ENCODE measurements at regions not wholly inside any gene's neighbourhood (a gene's known extent, or its start where the extent isn't known, plus 50 kb on each side); places are given as distances from the start of the nearest gene placed in this dataset.
"Not testable (repeated sequence)": the region's sequence is repeated elsewhere in the genome, so short reads cannot be mapped to it uniquely, and the experiment has no call there.

DNA sequence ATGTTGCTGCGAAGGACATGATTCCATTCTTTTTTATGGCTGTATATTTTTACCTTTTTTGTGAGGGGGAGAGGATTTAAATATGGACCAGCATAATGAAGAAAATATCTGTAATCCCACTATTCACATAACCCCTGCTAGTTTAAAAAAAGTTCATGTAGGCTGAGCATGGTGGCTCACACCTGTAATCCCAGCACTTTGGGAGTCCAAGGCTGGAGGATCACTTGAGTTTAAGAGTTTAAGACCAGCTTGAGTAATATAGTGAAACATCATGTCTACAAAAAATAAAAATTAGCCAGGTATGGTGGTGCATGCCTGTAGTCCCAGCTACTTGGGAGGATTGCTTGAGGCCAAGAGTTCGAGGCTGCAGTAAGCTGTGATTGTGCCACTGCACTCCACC is 99.8 kb upstream of the TPTE start:
- not testable (repeated sequence) for H3K4me3 ChIP-seq, H3K27ac ChIP-seq, DNase-seq, H3K27me3 ChIP-seq, H3K36me3 ChIP-seq, H3K4me1 ChIP-seq
- peaks cover 0 to 35% (median 0%) of the 10 kb centered on the region in 4 donors for H3K9me3 ChIP-seq

DNA sequence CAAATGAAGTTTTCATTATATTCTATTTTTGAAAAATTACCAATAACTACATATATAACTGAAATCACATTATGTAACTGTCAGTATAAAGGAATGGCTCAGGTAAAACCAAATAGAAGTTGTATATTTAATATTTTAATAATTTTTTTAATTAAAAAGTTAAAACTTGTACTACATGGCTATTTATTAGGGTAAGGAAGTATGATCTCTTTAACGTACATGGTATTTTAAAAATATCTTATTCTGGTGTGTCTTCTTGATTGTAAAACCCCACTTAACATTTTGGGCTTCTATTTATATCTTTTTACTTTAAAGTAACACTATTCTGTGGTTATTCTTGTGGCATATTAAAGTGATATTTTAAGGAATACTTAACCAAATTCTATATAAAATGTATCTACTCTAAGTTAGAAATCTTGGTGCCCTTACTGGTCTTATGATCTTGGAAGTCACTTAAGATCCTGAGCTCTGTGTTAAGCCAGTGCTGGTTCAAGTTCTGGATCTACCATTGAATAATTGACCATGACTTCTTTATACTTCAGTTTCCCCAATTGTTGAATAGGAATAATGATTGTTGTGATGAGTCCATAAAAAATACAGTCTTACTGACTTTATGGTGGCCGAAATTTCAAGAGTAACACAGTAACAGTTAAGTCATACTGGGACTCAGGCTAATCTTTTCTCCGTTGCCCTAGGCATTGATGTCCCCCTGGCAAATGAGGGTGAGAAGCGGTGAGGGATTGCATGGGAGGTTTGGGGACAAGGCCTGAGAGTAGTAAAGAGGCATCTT is 97.1 kb upstream of the TPTE start:
- not testable (repeated sequence) for H3K4me1 ChIP-seq, H3K36me3 ChIP-seq, H3K27ac ChIP-seq, DNase-seq, H3K4me3 ChIP-seq, H3K27me3 ChIP-seq
- peaks cover 0 to 33% (median 0%) of the 10 kb centered on the region in 4 donors for H3K9me3 ChIP-seq

DNA sequence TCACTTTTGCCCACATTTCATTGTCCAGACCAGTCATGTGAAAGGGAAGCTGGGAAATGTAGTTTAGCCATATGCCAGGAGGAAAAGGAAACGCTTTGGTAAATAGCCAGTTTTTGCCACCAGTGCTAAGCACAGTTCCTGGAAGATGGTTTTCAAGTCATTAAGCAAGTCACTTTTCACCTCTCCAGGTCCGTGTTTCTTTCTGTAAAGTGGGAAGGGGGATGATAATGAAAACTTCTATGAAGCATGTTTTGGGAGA is 96.6 kb upstream of the TPTE start:
- DNase-seq, H3K36me3 ChIP-seq, H3K27ac ChIP-seq, H3K4me3 ChIP-seq, H3K27me3 ChIP-seq, H3K4me1 ChIP-seq: not testable (repeated sequence)
- H3K9me3 ChIP-seq: peaks cover 0 to 34% (median 0%) of the 10 kb centered on the region in 4 donors

DNA sequence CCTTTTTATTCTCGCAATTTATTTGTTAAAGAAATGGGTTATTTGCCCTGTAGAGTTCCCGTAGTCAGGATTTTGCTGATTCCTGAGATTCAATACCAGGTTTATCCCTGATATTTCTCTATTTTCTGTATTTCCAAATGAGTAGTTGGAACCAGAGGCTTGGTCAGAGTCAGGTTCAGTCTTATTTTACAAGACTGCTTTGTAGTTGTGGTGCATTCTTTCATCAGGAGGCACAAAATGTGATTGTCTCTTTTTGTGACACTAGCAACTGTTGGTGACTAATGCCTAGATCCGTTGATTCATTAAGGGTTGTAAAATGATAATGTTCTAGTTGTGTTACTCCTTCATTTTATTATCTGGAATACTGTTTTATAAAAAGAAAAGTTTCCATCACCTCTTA is 95.5 kb upstream of the TPTE start:
- Histone ChIP-seq H3K36me3 (no peaks in the 10 kb centered on the region), H3K27me3 (no peaks in the 10 kb centered on the region), H3K4me1 (no peaks in the 10 kb centered on the region), H3K4me3 (no peak overlapping the region), H3K9me3 (peaks cover 0 to 36% (median 0%) of the 10 kb centered on the region in 4 donors), H3K27ac (no peak overlapping the region)
- DNase-seq: no peak
- TF ChIP-seq, protein P1, sequence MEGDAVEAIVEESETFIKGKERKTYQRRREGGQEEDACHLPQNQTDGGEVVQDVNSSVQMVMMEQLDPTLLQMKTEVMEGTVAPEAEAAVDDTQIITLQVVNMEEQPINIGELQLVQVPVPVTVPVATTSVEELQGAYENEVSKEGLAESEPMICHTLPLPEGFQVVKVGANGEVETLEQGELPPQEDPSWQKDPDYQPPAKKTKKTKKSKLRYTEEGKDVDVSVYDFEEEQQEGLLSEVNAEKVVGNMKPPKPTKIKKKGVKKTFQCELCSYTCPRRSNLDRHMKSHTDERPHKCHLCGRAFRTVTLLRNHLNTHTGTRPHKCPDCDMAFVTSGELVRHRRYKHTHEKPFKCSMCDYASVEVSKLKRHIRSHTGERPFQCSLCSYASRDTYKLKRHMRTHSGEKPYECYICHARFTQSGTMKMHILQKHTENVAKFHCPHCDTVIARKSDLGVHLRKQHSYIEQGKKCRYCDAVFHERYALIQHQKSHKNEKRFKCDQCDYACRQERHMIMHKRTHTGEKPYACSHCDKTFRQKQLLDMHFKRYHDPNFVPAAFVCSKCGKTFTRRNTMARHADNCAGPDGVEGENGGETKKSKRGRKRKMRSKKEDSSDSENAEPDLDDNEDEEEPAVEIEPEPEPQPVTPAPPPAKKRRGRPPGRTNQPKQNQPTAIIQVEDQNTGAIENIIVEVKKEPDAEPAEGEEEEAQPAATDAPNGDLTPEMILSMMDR (IDR thresholded peaks at IDR 0.05): no peak
- TF ChIP-seq POLR2A (IDR thresholded peaks at IDR 0.05): no peak

DNA sequence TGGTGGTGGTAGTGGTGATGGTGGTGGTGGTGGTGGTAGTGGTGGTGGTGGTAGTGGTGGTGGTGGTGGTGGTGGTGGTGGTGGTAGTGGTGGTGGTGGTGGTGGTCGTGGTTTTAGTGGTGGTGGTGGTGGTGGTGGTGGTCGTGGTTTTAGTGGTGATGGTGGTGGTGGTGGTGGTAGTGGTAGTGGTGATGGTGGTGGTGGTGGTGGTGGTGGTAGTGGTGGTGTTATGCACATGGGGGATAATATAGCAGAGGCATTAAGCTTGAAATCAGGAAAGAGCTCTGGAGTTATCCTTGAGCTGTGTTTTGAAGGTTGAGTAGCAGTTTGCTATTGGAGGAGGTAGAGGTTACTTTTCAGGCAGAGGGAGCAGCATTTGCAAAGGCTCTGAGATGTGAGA is 94.6 kb upstream of the TPTE start:
- H3K27ac ChIP-seq, H3K27me3 ChIP-seq, H3K4me1 ChIP-seq, H3K36me3 ChIP-seq, H3K4me3 ChIP-seq: not testable (repeated sequence)
- peaks cover 0 to 43% (median under 1%) of the 10 kb centered on the region in 4 donors for H3K9me3 ChIP-seq
- peak in 1 of 3 donors; percentile 53 for DNase-seq

DNA sequence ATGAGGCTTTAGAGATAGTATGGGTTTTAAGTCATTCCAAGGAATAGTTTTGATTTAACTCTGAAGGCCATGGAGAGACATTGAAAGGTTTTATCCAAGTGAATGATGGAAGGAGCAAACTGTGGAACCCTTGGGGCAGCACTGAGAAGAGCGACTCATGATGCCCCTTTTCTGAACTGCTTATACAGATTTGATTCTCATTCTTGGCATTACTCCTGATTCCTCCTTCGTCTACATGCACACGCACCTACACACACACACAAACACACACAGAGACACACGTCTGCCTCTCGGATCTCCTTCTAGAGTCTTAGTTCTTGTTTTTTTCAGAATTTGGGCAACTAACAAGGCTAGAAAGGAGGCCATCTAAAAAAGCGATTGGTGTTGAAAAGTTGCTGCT is 94.1 kb upstream of the TPTE start:
- not testable (repeated sequence) for H3K27ac ChIP-seq, H3K27me3 ChIP-seq, H3K4me3 ChIP-seq, H3K4me1 ChIP-seq, H3K36me3 ChIP-seq, DNase-seq
- peaks cover 0 to 48% (median 3%) of the 10 kb centered on the region in 4 donors for H3K9me3 ChIP-seq

DNA sequence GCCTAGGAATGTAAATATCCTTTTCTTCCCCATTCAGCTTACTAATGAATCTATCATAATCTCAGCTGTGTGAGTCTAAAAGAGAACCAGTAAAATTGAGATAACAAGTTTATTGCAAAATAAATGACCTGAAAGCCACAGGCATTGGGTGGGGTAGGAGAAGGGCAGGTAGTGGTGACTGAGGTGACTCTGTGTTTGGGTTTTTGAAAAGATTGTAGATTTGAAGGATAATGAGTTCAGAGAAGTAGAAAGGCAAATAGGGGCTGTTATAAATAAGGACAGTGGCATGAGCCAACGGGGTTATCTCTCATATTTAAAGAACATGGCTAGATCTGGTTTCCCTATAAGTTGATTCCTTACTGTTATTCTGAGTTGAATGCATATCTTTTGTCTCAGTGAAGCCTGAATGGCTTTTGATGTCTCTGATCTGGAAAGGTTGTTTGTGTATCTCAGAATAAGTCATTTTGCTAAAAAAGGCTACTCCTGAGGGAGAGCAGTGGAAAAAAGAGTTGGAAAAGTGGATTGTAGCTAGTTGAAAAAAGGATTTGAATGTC is 92.3 kb upstream of the TPTE start:
- not testable (repeated sequence) for H3K4me1 ChIP-seq, H3K36me3 ChIP-seq, H3K27me3 ChIP-seq, H3K4me3 ChIP-seq, H3K27ac ChIP-seq, DNase-seq
- H3K9me3 ChIP-seq: peaks cover 0 to 44% (median 3%) of the 10 kb centered on the region in 4 donors

- DNase-seq: no peak
- H3K27me3 ChIP-seq: no peaks in the 10 kb centered on the region
- no peaks in the 10 kb centered on the region for H3K36me3 ChIP-seq
- no peaks in the 10 kb centered on the region for H3K4me1 ChIP-seq
- no peak overlapping the region for H3K27ac ChIP-seq
- H3K4me3 ChIP-seq: no peak overlapping the region
- TF ChIP-seq, protein P1 (IDR thresholded peaks at IDR 0.05): no peak
- TF ChIP-seq POLR2A (IDR thresholded peaks at IDR 0.05): no peak
- peaks cover 0 to 44% (median 3%) of the 10 kb centered on the region in 4 donors for H3K9me3 ChIP-seq
Observed at GRCh38 chr21:10430005-10430404, 91.4 kb upstream of the TPTE start.

DNA sequence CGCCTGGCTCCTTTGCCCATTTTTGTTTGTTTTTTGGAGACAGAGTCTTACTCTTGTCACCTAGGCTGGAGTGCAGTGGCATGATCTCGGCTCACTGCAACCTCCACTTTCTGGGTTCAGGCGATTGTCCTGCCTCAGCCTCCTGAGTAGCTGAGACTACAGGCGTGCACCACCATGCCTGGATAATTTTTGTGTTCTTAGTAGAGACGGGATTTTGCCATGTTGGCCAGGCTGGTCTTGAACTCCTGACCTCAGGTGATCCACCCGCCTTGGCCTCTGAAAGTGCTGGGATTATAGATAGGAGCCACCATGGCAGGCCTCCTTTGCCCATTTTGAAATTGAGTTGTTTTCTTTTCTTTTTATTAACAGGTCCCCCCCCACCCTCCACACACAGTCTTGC is 89.4 kb upstream of the TPTE start:
- H3K9me3 ChIP-seq: peaks cover 0 to 34% (median 3%) of the 10 kb centered on the region in 4 donors
- not testable (repeated sequence) for H3K27me3 ChIP-seq

DNA sequence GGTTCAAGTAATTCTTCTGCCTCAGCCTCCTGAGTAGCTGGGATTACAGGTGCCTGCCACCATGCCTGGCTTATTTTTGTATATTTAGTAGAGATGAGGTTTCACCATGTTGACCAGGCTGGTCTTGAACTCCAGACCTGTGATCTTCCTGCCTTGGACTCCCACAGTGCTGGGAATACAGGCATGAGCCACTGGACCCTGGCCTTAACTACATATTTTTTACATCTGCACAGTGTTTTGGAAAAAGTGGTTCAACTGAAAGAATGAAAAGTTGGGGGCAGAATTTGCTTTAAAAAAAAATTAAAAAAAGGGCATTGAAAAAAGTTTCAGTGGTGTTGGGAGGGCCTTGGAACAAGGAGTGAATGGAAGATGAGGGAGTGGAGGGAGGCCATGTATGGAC is 88.9 kb upstream of the TPTE start:
- not testable (repeated sequence) for H3K4me1 ChIP-seq, H3K27ac ChIP-seq, H3K27me3 ChIP-seq, DNase-seq, H3K36me3 ChIP-seq, H3K4me3 ChIP-seq
- peaks cover 0 to 32% (median 3%) of the 10 kb centered on the region in 4 donors for H3K9me3 ChIP-seq

More for the DNA sequence above, 89.4 kb upstream of the TPTE start:
- not testable (repeated sequence) for H3K4me3 ChIP-seq, H3K36me3 ChIP-seq, H3K4me1 ChIP-seq, H3K27ac ChIP-seq
- DNase-seq: peak in 2 of 3 donors; percentile 53 to 57

DNA sequence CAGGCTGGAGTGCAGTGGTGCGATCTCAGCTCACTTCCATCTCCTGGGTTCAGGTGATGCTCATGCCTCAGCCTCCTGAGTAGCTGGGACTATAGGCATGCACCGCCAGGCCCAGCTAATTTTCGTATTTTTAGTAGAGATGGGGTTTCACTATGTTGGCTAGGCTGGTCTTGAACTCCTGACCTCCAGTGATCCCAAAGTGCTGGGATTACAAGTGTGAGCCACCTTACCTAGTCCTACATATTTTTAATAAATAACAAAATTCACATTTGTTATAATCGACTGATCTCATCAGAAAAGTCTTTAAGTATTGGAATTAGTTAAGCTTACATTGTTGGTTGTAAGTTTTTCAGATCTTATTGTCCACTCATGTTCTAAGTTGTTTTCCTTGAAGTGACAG is 83.4 kb upstream of the TPTE start:
- H3K36me3 ChIP-seq, H3K27me3 ChIP-seq, DNase-seq, H3K4me3 ChIP-seq, H3K4me1 ChIP-seq, H3K27ac ChIP-seq: not testable (repeated sequence)
- peaks cover 0 to 10% (median 1%) of the 10 kb centered on the region in 4 donors for H3K9me3 ChIP-seq

- peaks cover 0 to 14% (median 1%) of the 10 kb centered on the region in 4 donors for H3K9me3 ChIP-seq
- H3K27ac ChIP-seq, H3K36me3 ChIP-seq, H3K4me1 ChIP-seq, DNase-seq, H3K4me3 ChIP-seq, H3K27me3 ChIP-seq: not testable (repeated sequence)
Observed at GRCh38 chr21:10440639-10441038, 80.7 kb upstream of the TPTE start.

GRCh38 chr21:10442018-10442417 is 79.4 kb upstream of the TPTE start:
- DNase-seq, H3K4me3 ChIP-seq, H3K27ac ChIP-seq, H3K4me1 ChIP-seq, H3K36me3 ChIP-seq, H3K27me3 ChIP-seq: not testable (repeated sequence)
- H3K9me3 ChIP-seq: peaks cover 0 to 14% (median 1%) of the 10 kb centered on the region in 4 donors

All from Peyer's patch (tissue), 4 donors.